GM18858 (cell line): ENCODE measurements at regions not wholly inside any gene's neighbourhood (a gene's known extent, or its start where the extent isn't known, plus 50 kb on each side); places are given as distances from the start of the nearest gene placed in this dataset.

Experiments
- ATAC-seq: cut with Tn5 transposase; IDR thresholded peaks from one replicate; pipeline ENCODE4 v1.9.1; 2021; ENCODE audit not compliant: unreplicated experiment

- ATAC-seq, result no peak
Measured at GRCh38 chr19:28495046-28495445, 717.9 kb downstream of the UQCRFS1 start.

GRCh38 chr19:28494461-28494860, 718.5 kb downstream of the UQCRFS1 start:
- no peak for ATAC-seq

- no peak for ATAC-seq
Measured at GRCh38 chr19:28493884-28494283, 719.1 kb downstream of the UQCRFS1 start.

- ATAC-seq, result no peak
Measured at GRCh38 chr19:28492621-28493020, 720.3 kb downstream of the UQCRFS1 start.

GRCh38 chr19:28492201-28492600, 720.8 kb downstream of the UQCRFS1 start:
- ATAC-seq, result no peak

GRCh38 chr19:28489776-28490175, 723.2 kb downstream of the UQCRFS1 start:
- ATAC-seq, result no peak

- ATAC-seq, result no peak
Measured at GRCh38 chr19:28489126-28489660, 723.8 kb downstream of the UQCRFS1 start.

- ATAC-seq, result no peak
Measured at GRCh38 chr19:28487999-28488398, 725.0 kb downstream of the UQCRFS1 start.

GRCh38 chr19:28486926-28487325, 726.0 kb downstream of the UQCRFS1 start:
- no peak for ATAC-seq

- ATAC-seq, result no peak
Measured at GRCh38 chr19:28486473-28486872, 726.5 kb downstream of the UQCRFS1 start.

- no peak for ATAC-seq
Measured at GRCh38 chr19:28485292-28485691, 727.7 kb downstream of the UQCRFS1 start.

- ATAC-seq, result no peak
Measured at GRCh38 chr19:28483197-28483596, 729.8 kb downstream of the UQCRFS1 start.

- no peak for ATAC-seq
Measured at GRCh38 chr19:28482221-28482620, 730.7 kb downstream of the UQCRFS1 start.

GRCh38 chr19:28481674-28482073, 731.3 kb downstream of the UQCRFS1 start:
- no peak for ATAC-seq

GRCh38 chr19:28475525-28475924, 737.4 kb downstream of the UQCRFS1 start:
- ATAC-seq, result no peak

GRCh38 chr19:28472843-28473242, 740.1 kb downstream of the UQCRFS1 start:
- ATAC-seq, result no peak

- ATAC-seq, result no peak
Measured at GRCh38 chr19:28471731-28472510, 741.0 kb downstream of the UQCRFS1 start.

GRCh38 chr19:28469544-28469943, 743.4 kb downstream of the UQCRFS1 start:
- ATAC-seq, result no peak

GRCh38 chr19:28468701-28469459, 744.1 kb downstream of the UQCRFS1 start:
- no peak for ATAC-seq

GRCh38 chr19:28466107-28467045, 746.6 kb downstream of the UQCRFS1 start:
- ATAC-seq, result no peak
